Activated CD8-positive, alpha-beta memory T cell treated with anti-CD3 and anti-CD28 coated beads for 48 hours (primary cell): ENCODE measurements at regions not wholly inside any gene's neighbourhood (a gene's known extent, or its start where the extent isn't known, plus 50 kb on each side); places are given as distances from the start of the nearest gene placed in this dataset.
"Not testable (repeated sequence)": the region's sequence is repeated elsewhere in the genome, so short reads cannot be mapped to it uniquely, and the experiment has no call there.

Source experiments
- DNase-seq, 3 experiments: peaks; one replicate each; pipeline ENCODE4 v3.0.0-alpha.2; 2020; ENCODE audit warnings: low read depth in 2 of 3, low spot score in 2 of 3

DNA sequence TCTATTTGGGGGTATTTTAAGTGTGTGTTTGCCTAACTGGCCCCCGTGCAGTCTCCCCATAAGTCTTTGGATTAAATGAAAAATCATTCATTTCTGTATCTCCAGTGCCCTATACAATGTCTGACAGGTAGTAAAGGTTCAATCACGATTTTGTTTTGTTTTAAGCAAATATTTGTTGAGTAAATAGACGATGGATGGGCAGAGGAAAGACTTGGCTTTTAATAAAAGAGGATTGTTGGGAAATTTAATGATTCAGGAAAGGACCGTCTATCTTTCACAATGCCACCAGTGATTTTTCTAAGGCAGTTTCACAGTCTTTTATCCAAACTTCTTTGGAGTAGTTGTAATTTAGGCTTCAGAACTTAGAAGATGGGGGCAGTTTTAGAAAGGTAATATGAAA, 636.6 kb upstream of the GOT2 start:
- no peak for DNase-seq

DNA sequence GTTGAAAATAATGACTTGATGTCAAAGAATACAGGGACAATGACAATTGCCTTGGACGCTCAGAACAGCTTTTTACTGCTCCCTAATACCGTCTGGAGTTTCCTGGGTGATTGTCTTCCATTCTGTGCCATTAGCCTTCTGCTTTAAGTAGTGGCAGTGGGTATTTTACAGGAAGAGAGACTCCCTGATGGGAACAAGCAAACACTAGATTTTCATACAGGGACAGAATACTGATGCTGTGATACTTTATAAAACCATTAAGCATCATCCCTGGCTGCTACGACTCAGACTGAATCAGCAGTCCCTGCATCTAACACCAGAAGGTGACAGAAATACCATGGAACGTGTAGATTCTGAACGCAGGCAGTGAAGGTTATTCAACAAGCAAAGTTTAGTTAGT, 635.4 kb upstream of the GOT2 start:
- no peak for DNase-seq

DNA sequence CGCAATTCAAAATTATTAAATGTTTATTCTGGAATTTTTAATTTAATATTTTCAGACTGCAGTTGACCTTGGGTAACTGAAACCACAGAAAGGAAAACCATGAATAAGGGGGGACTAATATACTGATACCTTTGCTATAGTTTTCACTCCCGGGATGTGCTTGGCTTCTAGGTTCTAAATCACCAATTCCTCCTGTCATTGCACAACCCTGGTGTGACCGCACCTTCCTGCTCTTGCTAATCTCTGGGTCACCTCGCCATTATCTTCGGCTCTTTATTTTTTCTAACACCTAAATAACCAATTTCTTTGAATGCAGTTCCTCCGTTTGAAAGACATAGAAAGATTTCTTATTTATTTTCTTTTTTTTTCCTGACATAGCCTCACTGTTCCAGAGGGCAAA, 634.5 kb upstream of the GOT2 start:
- no peak for DNase-seq

DNA sequence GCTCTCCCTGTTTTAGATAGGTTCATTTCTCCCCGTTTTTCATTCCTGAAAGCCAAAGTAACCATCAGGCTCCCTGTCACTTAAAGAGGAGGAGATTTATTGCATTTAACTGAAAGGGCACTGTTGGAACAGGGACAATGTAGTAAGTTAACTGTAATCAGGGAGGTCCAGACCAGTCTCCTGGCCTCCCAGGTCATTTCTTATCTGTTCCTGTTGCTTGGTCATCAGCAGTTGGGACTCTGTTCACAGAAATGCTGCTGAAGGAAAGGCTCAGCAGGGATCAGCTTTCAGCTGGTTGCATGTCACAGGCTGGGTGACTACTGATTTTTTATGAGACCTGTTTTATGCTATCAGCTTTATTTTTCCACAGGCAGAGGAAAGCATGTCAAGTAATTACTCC, 622.6 kb upstream of the GOT2 start:
- no peak for DNase-seq

DNA sequence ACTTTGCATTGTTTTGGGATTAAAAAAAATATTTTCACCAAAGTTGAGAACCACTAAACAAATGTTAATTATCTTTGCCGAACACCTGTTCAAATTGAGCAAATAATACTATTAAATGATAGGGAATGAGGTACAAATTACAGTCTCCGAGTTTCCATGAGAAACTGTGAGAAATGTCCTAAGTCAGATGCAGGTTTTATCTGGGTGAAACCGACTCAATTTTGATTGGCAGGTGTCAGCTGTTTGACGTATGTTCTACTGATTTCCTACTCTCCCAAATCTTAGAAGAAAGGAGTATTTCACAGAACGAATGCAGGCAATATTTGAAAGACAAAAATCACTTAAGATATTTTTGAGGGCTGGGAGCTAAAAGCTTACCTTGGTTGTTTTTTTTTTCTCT, 622.0 kb upstream of the GOT2 start:
- DNase-seq = no peak

DNA sequence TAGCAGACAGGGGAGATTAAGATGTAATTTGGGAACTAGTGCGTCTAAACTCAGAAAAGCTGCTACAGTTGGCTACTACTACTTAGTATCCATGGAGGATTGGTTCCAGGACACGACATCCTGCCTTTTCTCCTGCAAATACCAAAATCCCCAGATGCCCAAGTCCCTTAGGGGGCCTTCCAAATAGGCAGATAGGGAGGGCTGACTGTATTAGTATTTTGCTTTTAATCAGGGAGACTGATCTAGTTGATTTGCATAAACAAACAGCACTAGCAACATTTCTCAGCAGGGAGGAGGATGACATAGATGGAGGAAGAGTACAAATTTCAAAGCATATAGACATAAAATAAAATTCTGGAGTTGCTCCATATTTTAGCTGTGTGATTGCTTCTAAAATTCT, 621.6 kb upstream of the GOT2 start:
- DNase-seq = no peak

DNA sequence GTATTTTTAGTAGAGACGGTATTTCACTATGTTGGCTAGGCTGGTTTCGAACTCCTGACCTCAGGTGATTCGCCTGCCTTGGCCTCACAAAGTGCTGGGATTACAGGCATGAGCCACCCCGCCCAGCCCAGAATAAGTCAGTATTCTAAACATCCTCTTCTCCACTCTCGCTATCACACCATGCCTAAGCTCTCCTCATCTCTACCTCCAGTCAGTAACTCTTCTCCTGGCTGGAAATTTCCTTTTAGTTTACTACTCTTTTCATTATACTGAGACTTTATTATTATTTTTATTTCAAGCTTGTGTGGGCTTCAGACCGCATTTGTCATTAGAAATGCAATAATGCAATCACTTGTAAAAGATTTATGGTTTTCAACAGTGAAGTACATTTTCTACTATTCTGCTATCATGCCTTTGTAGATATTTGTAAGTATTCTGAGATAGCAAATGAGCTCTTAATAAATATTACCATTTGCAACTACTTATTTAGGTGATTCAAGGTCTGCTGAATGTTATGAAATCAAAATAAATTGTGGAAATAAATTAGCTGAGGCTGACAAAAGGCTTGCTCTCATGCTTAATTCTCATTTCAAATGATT, 617.3 kb upstream of the GOT2 start:
- DNase-seq = no peak

DNA sequence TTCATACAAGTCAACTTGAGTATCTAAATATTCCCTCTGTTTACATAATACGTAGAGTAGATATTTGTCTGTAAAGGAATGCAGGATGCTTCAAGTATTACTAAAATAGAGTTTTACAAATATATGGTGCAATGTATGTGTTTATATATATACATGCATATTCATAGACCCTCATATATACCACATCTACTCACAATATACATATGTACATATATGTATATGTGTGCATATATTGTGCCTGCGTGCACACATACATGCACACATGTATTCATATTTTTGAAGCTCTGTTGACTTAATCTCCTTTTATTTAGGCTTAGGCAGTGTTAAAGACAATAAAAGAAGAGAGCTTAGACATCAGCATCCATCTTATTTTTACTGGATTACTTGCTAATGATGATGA, 616.6 kb upstream of the GOT2 start:
- DNase-seq = no peak

DNA sequence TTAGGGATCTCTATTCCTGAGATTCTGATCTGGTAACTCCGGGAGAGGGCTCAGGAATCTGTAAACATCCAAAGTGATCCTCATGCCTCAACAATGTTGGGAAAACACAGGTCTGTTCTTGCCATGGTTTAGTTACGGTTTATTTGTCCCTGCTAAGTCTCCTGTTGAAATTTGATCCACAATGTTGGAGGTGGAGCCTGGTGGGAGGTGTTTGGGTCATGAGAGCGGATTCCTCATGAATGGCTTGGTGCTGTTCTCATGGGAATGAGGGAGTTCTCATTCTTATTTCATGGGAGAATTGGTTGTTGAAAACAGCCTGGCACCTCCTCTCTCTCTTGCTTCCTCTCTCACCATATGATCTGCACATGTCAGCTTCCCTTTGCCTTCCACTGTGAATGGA, 608.6 kb upstream of the GOT2 start:
- no peak for DNase-seq

DNA sequence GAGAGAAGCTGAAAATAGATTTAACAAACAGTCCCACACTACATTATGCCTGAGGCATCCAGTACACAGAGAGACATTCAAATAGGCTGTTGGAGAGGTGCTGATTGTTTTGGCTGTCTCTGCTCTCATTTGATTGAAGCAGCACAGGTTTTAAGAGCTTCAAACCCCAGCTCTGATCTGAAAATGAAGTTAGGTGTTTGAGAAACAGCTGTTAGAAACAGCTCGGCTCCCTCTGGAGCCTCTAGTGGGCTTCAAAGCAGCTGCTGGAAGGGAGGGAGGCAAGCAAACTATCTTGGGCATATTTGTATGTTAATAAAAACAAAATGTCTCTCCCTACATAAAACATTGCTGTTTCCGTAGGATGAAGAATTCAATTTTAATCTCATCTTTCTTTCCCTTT, 607.3 kb upstream of the GOT2 start:
- DNase-seq = no peak

DNA sequence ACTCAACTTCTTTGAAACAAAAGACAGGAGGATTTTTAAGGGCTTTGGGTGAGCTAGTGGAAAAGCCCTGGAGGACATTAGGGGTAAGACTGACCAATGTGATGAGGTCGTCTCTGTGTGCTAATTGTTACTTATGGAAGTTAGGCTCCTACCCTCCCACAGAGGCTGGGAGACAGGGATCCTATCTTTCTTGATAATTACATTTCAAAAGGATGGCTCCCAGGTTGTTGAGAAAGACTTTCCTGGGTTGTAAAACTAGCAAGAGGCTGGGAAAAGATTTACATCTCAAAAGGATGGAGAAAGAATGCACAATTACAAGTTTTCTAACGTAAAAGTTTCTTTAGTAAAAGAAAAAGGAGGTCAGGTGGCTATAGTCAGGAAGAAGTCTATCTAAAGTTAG, 605.8 kb upstream of the GOT2 start:
- no peak for DNase-seq

DNA sequence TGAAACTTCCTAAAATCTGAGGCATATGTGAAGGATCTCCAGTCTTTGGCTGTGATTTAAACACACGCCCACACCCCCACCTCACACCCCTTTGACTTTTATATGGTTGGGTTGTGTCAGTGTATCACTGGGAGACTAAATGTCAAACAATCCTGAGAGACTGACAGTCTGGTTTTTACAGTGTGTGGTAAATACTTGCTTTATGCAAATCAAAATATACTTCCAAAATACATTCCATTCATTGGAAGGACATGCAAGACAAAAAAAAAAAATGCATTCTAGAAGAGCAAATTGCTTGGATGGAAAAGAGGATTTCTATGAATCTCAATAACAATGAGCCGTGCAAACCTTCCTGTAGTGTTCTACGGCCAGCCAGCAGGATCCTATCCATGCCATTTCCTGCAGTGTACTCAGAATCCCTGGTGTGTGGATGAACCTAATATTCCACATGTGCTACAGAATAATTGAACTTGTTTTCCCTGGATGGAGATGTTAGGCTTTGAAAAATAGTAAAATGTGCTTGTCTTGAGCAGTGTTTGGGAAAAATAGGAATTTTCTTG, 602.1 kb upstream of the GOT2 start:
- no peak for DNase-seq

DNA sequence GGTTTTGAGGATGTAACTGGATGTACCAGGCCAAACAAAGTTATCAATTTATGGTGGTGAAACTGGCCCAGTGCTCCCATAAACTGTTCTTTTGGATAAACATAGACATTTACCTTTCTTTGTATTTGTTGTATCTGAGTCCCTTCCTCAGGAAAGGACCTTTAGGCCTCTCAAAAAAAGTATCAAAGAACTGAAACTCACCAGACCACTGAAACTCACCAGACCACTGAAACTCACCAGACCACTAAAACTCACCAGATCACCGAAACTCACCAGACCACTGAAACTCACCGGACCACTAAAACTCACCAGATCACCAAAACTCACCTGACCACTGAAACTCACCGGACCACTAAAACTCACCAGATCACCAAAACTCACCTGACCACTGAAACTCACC, 597.6 kb upstream of the GOT2 start:
- not testable (repeated sequence) for DNase-seq

DNA sequence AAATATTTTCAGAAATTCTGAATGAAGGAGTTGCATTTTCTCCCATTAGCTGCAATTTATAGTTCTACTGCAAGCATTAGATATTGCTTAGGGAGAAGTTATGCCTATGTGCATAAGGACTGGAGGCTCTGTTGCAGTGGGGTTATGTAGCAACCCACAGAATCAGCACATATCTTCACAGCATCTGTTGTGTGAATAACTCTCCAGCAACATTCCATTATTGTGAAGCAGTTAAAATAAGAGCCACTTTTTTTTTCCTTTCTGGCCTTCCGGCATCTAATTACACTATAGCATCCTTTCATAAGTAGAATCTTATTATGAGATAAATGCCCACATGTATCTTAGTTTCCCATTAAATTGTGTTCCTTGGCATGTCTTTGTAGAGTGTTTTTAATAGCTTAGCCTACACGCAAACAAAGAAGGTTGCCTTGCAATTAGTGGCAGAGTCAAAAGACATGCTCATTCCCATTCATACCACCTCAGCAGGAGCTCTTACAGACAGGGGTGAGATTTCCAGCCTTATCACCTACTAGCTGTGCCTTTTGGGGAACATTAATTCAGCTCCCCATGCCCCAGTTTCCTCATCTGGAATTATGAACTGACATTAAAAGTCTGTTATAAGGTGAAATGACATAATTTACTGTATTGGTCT, 596.0 kb upstream of the GOT2 start:
- no peak for DNase-seq

DNA sequence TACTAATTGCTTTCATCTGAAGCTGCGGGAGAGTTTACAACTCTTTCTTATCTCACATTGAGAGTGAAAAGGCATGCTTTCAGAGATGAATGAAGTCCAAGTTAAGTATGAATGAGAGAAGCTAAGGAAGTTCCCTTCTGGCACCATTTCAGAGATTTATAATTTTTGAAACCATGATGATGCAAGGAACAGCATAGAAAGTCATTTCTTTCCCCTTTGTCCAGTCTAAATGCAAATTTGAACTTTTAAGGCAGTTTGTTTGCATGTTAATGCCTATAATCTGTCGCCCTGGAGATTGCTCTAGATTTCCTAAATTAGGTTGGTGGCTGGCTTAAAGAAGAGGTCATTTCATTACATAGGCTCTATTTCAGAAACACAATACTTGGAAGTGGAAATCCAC, 594.8 kb upstream of the GOT2 start:
- DNase-seq = no peak

DNA sequence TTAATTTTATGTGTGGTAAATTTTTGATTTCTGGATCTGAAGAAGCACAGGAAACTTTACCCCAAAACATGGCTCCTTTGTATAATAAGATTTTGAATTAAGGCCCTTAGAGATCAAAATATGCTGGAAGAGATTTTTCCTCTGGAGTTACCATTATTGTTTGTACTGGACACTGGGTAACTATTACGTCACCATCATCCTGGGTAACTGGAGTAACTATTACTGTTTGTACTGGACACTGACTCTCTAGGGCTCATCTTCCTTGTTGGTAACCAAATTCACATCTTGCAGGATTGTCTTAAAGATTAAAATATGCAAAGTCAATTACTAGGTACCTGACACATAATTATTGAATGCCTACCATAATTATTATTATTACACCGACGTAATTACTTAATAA, 593.8 kb upstream of the GOT2 start:
- DNase-seq = no peak

DNA sequence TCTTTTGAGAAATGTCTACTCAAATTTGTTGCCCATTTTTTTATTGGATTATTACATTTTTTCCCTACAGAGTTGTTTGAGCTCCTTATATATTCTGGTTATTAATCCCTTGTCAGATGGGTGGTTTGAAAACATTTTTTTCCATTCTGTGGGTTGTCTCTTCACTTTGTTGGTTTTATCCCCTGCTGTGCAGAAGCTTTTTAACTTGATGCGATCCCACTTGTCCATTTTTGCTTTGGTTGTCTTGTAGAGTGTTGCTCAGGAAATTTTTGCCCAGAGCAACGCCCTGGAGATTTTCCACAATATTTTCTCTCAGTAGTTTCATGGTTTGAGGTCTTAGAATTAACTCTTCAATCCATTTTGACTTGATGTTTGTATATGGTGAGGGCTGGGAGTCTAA, 592.8 kb upstream of the GOT2 start:
- no peak for DNase-seq

DNA sequence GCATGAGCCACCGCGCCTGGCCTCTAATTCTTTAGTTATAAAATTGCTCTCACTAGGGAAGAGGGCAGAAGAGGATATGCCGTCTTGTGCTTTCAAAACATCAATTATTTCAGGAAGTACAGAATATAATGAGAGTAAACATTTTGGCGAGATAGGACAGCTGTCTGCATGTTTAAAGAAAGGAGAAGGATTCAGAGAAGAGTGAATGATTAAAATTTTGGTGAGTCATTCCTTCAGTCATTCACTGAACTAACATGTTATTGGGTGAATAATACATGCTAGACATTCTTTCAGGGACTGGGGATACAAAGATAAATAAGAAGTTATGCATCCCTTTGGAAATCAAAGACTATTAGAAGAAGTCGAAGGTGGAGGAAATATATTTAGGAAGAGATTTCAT, 590.3 kb upstream of the GOT2 start:
- DNase-seq = no peak

DNA sequence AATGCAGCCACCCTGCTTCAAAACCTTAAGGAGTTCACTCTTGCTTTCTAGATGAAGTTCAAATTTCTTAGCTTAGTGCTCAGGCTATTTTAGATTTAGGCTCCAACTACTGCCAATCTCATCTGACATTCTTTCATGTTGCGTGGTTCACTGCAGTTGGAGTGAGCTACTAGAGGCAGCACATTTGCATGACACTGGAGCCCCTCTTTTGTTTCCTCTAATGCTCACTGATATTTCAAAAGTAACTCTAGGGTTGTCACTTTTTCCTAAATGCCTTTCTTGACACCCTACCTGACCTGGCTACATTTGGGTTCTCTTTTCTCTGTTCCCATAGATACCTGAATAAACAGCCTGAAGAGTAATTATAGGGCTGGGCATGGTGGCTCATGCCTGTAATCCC, 586.5 kb upstream of the GOT2 start:
- no peak for DNase-seq

DNA sequence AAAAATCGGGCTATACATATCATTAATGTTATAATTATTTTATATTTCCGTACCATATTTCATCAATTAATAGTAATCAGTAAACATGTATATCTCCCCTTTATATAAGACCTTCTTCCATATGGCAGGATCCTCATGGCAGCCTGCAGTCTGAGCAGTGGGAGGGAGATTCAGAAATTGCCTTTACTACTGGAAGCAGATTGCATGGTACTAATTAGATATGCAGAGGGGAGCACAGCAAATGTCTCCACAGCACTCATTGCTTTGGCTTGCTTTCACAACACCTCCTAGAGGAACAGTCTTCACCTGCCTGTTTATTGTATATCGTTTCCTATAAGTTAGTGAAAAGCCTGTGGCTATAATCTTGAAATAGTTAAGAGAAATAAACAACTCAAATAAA, 585.8 kb upstream of the GOT2 start:
- DNase-seq = no peak

DNA sequence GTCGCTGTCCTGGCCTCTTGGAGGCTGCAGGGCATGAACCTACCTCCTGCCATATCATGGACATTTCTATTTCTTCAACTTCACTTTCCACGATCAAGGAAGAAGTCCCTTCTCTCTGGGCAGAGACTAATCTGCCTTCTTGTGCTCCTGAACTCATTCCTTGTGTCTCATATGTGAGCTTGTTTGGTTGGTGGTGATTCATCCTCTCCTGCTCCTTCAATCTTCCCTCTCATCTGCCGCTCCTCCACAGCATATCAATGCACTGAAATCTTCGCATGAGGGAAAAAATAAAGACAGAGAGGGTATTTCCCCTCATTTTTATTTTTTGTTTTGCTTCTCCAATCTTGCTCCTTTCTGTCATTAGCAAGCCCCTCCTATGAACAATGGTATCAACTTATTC, 571.7 kb upstream of the GOT2 start:
- DNase-seq = no peak

DNA sequence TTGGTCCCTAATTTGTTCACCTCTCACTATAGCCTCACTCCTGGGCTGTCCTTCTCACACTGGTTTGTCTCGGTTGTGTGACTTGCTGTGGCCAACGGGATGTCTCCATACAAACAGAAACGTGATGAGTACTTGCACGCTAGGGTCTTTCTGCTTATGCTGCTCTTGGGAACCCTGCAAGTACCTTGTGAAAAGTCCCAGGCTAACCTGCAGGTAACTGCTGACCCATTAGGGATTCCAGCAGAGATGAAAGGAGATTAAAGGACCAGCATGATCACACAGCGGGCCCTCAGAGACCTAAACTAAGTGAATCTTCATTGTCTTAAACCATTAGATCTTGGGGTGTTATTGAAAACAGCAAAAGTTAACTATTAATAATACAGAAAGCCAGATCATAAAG, 562.8 kb upstream of the GOT2 start:
- no peak for DNase-seq
